Fibroblast of skin of left biceps (primary cell): ENCODE measurements at regions not wholly inside any gene's neighbourhood (a gene's known extent, or its start where the extent isn't known, plus 50 kb on each side); places are given as distances from the start of the nearest gene placed in this dataset.

Experiments used
- DNase-seq, 2 experiments: peaks; one replicate each; pipeline ENCODE4 v3.0.0-alpha.2; 2013; ENCODE audit warnings: low read depth in 2 of 2

GRCh38 chr10:130486906-130487305, 350.7 kb downstream of the GLRX3 start:
- DNase-seq, result no peak

GRCh38 chr10:130487566-130487965, 351.4 kb downstream of the GLRX3 start:
- DNase-seq, result no peak

- DNase-seq, result no peak
These were observed 353.7 kb downstream of the GLRX3 start for GRCh38 chr10:130489891-130490290.

- DNase-seq, result no peak
These were observed 355.0 kb downstream of the GLRX3 start for GRCh38 chr10:130491011-130491692.

GRCh38 chr10:130491693-130492050, 355.5 kb downstream of the GLRX3 start:
- DNase-seq, result no peak

GRCh38 chr10:130492266-130492934, 356.2 kb downstream of the GLRX3 start:
- no peak for DNase-seq

GRCh38 chr10:130493021-130493420, 356.8 kb downstream of the GLRX3 start:
- DNase-seq, result no peak

GRCh38 chr10:130493446-130494145, 357.4 kb downstream of the GLRX3 start:
- no peak for DNase-seq

- no peak for DNase-seq
These were observed 359.1 kb downstream of the GLRX3 start for GRCh38 chr10:130495116-130495862.

GRCh38 chr10:130495891-130496636, 359.9 kb downstream of the GLRX3 start:
- no peak for DNase-seq

- no peak for DNase-seq
These were observed 361.1 kb downstream of the GLRX3 start for GRCh38 chr10:130497056-130498010.

- DNase-seq, result no peak
These were observed 361.9 kb downstream of the GLRX3 start for GRCh38 chr10:130498042-130498441.

GRCh38 chr10:130498934-130499333, 362.7 kb downstream of the GLRX3 start:
- DNase-seq, result no peak

- no peak for DNase-seq
These were observed 363.4 kb downstream of the GLRX3 start for GRCh38 chr10:130499541-130499940.

GRCh38 chr10:130500261-130501000, 364.2 kb downstream of the GLRX3 start:
- DNase-seq, result no peak

- no peak for DNase-seq
These were observed 371.3 kb downstream of the GLRX3 start for GRCh38 chr10:130507461-130507860.

GRCh38 chr10:130509881-130510689, 373.9 kb downstream of the GLRX3 start:
- DNase-seq, result no peak

GRCh38 chr10:130510755-130511154, 374.6 kb downstream of the GLRX3 start:
- no peak for DNase-seq

- no peak for DNase-seq
These were observed 375.6 kb downstream of the GLRX3 start for GRCh38 chr10:130511766-130512165.
